Inflammatory macrophage treated with lipopolysaccharide for 4 hours (primary cell): ENCODE measurements at regions not wholly inside any gene's neighbourhood (a gene's known extent, or its start where the extent isn't known, plus 50 kb on each side); places are given as distances from the start of the nearest gene placed in this dataset.

ENCODE experiments used
- DNase-seq: peaks from one replicate; pipeline ENCODE4 v3.0.0-alpha.2; 2020

GRCh38 chr2:239640676-239641578 lies 240.1 kb upstream of the HDAC4 start:
- no peak for DNase-seq

DNA sequence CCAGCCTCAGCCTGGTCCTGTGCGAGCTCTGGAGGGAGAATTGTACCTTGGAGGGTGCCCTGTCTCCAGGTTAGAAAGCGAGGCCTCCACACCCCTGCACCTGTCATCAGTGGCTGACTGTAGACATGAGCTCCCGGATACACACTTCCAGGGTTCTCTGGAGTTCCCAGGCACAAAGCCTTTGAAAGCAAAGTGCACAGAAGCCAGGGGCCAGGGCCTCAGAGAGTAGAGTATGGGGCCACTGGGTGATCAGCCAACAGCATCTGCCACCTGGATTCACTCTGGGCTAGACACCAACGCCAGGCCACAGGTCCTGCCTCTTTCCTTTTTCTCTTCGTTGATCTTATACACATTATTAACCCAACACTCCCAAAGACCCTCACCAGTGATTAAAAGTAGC lies 239.4 kb upstream of the HDAC4 start:
- no peak for DNase-seq

- DNase-seq, result no peak
Measured at GRCh38 chr2:239639421-239640185, 238.8 kb upstream of the HDAC4 start.

GRCh38 chr2:239638376-239638775 lies 237.6 kb upstream of the HDAC4 start:
- DNase-seq, result no peak

- DNase-seq, result no peak
Measured at GRCh38 chr2:239636808-239637207, 236.0 kb upstream of the HDAC4 start.

- no peak for DNase-seq
Measured at GRCh38 chr2:239634769-239635168, 233.9 kb upstream of the HDAC4 start.

DNA sequence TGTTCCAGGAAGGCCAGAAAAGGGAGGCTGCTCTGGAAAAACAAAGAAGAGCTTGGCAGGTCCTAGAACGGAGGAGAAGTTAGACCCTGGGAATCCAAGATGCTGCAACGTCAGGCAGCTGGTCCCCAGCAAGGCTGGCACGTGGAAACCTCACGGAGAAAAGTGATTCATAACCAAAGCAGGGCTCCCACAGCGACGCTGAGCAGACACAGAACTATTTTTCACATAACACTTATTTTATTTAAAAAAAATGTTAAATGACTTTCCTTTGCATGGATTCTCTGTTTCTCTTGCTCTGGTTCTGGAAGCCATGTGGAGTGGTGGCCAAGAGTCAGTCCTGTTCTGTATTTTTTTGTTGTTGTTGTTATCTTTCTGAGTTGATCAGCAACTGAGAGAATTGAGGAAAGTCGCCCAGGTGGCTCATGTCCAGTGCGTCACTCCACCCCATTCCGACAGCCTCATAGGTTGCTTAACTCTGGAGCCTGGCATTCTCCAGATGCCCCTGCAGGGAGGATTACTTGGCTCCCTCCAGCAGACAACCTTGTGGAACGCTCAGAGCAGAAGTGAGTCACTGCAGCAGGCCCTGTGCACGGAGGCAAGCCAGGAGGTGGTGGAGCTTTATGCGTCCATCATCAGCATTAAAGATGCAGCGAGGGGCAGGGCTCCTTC lies 229.9 kb upstream of the HDAC4 start:
- DNase-seq, result no peak

- DNase-seq, result no peak
Measured at GRCh38 chr2:239629926-239630617, 229.3 kb upstream of the HDAC4 start.

GRCh38 chr2:239626961-239627592 lies 226.3 kb upstream of the HDAC4 start:
- no peak for DNase-seq

GRCh38 chr2:239625971-239626734 lies 225.3 kb upstream of the HDAC4 start:
- no peak for DNase-seq

DNA sequence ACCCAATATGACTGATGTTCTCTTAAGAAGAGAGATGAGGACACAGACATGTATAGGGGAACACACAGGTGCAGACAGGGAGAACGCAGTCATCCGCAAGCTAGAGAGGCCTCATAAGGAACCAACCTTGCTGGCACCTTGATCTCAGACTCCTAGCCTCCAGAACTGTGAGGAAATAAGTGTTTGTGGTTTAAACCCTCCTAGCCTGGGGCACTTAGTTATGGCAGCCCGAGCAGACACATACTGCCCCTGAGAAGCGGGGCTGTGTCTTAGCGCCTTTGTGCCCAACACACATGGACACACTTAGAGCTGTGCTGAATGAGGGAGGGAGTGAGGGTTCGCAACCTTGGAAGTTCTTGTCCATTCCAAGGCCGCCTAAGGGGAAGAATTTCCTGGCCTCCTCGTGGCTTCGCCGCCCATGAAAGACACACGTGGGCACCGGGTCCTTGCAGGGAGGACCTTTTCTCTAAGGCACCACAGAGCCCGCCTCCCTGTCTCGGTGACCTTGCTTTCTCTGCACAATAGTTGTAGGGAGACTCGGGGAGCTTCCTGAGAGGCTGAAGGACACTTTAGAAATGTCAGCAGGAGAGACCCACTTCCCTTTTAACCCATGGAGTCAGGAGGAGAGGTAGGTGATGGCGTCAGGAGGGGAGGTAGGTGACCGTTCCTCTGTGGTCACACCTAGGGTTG lies 224.5 kb upstream of the HDAC4 start:
- no peak for DNase-seq

- DNase-seq, result no peak
Measured at GRCh38 chr2:239621611-239622010, 220.8 kb upstream of the HDAC4 start.

DNA sequence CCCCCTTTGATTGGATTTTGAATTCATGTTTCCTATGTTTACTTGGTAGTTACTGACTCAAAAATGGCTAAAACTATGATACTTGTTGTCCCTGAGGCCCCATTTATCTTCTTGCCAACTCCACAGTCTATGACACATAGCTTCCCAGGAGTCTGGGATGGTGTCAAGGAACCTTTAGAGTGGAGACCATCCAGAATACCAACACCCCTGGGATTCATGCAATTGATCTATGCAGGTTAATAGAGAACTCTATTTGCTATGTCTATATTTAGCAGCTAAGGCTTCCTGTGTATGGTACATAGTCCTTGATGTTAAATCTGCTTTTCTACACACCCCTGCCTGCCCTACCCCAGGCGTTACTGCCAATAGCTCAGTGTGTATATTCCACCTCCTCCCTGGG lies 218.5 kb upstream of the HDAC4 start:
- DNase-seq, result no peak

GRCh38 chr2:239616729-239617128 lies 215.9 kb upstream of the HDAC4 start:
- no peak for DNase-seq

DNA sequence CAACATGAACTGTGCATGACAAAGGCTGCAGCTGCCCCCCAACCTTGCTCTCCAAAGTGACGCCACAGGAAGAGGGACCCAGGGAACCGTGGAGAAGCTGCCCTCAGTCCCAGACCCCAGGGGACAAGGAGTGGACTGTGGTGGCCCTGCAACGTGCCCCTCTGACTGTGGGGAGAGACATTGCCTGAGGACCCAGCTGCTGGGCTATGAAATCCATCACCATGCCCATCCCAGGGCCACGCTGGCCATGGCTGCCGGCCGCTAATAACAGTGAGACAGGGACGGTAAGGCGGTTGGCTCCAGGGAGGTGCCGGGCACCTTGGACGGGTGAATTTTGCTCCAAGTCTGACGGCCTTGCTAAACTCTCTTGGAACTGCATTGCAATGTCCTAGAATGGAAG lies 211.3 kb upstream of the HDAC4 start:
- DNase-seq, result no peak

- no peak for DNase-seq
Measured at GRCh38 chr2:239611222-239611795, 210.5 kb upstream of the HDAC4 start.

DNA sequence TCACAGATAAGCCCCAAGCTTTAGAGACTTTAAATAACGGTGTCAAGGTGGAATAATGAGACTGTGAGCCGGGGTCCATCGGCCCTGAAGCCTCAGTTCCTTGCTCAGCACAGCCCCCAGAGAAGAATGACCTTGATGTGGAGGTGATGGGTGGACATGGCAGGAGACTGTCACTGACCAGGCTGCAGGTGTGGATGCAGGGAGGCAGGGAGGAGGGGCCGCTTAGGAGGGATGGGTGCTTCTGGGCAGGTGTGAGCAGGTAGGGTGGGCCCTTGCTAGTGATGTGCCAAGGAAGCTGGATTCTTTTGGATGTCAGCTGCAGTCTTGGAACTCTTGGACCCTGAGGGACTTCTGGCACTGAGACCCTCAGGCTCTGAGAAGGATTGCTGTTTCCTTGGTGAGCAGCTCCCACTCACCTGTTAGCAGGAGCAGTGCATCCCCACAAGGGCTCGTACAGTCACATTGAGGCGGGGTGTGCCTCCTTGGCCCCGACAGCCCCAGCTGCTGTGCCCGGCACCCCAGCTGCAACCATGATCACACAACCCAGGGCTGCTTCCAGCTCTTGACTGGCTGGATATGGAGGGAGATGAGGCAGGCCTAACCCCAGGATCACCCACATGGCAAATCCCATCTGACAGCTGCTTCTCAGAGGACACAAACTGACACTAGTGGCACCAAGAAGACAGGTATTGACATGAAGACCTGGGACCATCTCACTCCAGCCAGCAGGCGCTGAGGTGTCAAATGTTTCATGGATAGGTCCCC lies 209.8 kb upstream of the HDAC4 start:
- DNase-seq, result no peak

DNA sequence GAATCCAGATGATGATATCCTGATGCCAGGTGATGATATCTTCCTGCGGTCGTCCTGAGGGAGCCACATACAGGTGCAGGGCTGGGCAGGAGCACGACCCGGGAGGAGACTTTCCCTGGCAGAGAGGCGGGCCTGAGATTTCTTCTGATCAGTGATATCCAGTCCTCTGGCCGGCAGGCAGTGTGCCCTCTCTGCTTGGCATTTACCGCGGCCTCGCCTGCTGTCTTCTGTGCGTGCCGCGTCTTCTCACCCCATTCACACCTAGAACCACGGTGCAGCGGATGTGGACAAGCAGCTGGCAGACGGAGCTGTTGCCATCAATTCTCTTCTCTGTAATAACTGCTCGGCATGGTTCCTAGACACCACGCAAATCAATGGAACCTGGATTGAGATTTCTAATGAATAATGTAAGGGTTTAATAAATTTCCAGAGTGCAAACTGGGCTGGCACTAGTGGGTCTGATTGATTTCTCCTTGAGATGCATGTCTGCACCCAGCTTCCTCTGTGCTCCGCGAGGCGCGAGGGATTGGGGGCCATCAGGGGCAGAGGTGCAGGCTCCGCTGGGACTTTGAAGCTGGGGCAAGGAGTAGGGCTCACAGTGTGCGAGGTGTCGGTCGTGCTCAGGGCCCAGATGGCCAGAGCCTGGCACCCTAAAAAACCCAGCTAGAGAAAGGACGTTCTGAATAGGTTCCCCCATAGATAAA lies 208.9 kb upstream of the HDAC4 start:
- DNase-seq, result no peak

DNA sequence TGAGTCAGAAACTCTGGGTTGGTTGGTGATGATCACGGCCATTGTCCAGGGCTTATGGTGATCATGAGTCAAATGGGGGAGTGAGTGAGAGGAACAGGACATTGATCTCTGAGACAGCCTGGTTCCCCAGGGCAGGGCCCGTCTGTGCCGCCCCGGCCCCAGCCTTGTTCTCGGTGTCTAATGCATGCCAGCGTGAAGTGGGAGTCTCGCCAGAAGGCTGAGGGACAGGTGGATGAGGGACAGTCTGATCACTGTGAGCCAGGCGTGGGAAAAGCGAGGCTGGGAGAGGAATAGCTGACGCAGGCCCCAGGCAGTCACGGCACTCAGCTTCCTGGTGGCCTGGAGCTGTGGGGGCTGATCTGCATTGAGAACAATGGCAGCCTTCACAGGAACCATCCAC lies 208.3 kb upstream of the HDAC4 start:
- DNase-seq, result no peak
